SK-N-SH treated with all-trans-retinoic acid at 6 μM for 48 hours (cell line): ENCODE measurements at regions not wholly inside any gene's neighbourhood (a gene's known extent, or its start where the extent isn't known, plus 50 kb on each side); places are given as distances from the start of the nearest gene placed in this dataset.

Experiments
- ATAC-seq: fragments of 200-7000 bp; cut with Tn5 transposase; 3 replicates; pipeline ENCODE4 v1.9.1; 2020; ENCODE audit warnings: mild to moderate bottlenecking, moderate library complexity
- BACH2 ChIP-seq: fragments of 250-450 bp; sonication (Bioruptor Pico); IDR thresholded peaks from 2 replicates; pipeline ENCODE4 v1.9.0; 2021; ENCODE audit warnings: mild to moderate bottlenecking, borderline replicate concordance
- CSDC2 ChIP-seq: fragments of 250-450 bp; sonication (Bioruptor Pico); IDR thresholded peaks from 2 replicates; pipeline ENCODE4 v1.5.0; 2020; ENCODE audit warnings: mild to moderate bottlenecking, moderate library complexity
- ESRRG ChIP-seq: fragments of 250-450 bp; sonication (Bioruptor Pico); IDR thresholded peaks from 2 replicates; pipeline ENCODE4 v1.6.1; 2021; ENCODE audit warnings: mild to moderate bottlenecking
- GLIS3 ChIP-seq: fragments of 250-450 bp; sonication (Bioruptor Pico); IDR thresholded peaks from 2 replicates; pipeline ENCODE4 v1.5.0; 2020; ENCODE audit warnings: mild to moderate bottlenecking, moderate library complexity
- ISL1 ChIP-seq: fragments of 250-450 bp; sonication (Bioruptor Pico); IDR thresholded peaks from 2 replicates; pipeline ENCODE4 v2.1.2; 2022; ENCODE audit warnings: mild to moderate bottlenecking, moderate library complexity
- OSR1 ChIP-seq: fragments of 250-450 bp; sonication (Bioruptor Pico); IDR thresholded peaks from 2 replicates; pipeline ENCODE4 v1.8.0; 2022; ENCODE audit warnings: moderate library complexity, mild to moderate bottlenecking, inconsistent platforms
- POU6F1 ChIP-seq: fragments of 250-450 bp; sonication (Bioruptor Pico); IDR thresholded peaks from 2 replicates; pipeline ENCODE4 v1.8.0; 2021; ENCODE audit warnings: low read depth, mild to moderate bottlenecking, moderate library complexity, borderline replicate concordance
- RARB ChIP-seq: fragments of 250-450 bp; sonication (Bioruptor Pico); IDR thresholded peaks from 2 replicates; pipeline ENCODE4 v1.8.0; 2021; ENCODE audit warnings: mild to moderate bottlenecking, moderate library complexity
- SNAI2 ChIP-seq: fragments of 250-450 bp; sonication (Bioruptor Pico); IDR thresholded peaks from 2 replicates; pipeline ENCODE4 v1.5.0; 2020; ENCODE audit warnings: mild to moderate bottlenecking, moderate library complexity
- TCF4 ChIP-seq: fragments of 250-450 bp; sonication (Bioruptor Pico); IDR thresholded peaks from 2 replicates; pipeline ENCODE4 v1.8.0; 2021; ENCODE audit warnings: mild to moderate bottlenecking, moderate library complexity, borderline replicate concordance
- ZC3H10 ChIP-seq: fragments of 250-450 bp; sonication (Bioruptor Pico); IDR thresholded peaks from 2 replicates; pipeline ENCODE4 v1.5.1; 2021; ENCODE audit warnings: mild to moderate bottlenecking, moderate library complexity
- ZFP3 ChIP-seq: fragments of 250-450 bp; sonication (Bioruptor Pico); IDR thresholded peaks from 2 replicates; pipeline ENCODE4 v1.5.0; 2020; ENCODE audit warnings: mild to moderate bottlenecking, moderate library complexity
- ZFP30 ChIP-seq: fragments of 450-650 bp; formaldehyde crosslinking; IDR thresholded peaks from 2 replicates; pipeline ENCODE4 v1.5.0; 2022; ENCODE audit warnings: mild to moderate bottlenecking, moderate library complexity
- ZNF565 ChIP-seq: fragments of 450-650 bp; formaldehyde crosslinking; conservative IDR thresholded peaks from 2 replicates; pipeline ENCODE4 v1.5.0; 2020; ENCODE audit warnings: low read depth, mild to moderate bottlenecking, moderate library complexity
- ZNF70 ChIP-seq: fragments of 450-650 bp; formaldehyde crosslinking; IDR thresholded peaks from 2 replicates; pipeline ENCODE4 v1.5.0; 2020; ENCODE audit warnings: mild to moderate bottlenecking, moderate library complexity
- ZNF8 ChIP-seq: fragments of 450-650 bp; formaldehyde crosslinking; IDR thresholded peaks from 2 replicates; pipeline ENCODE4 v1.5.0; 2020; ENCODE audit warnings: mild to moderate bottlenecking, moderate library complexity
- TF ChIP-seq, protein P1 (sequence below): fragments of 250-450 bp; sonication (Bioruptor Pico); IDR thresholded peaks from 2 replicates; pipeline ENCODE4 v1.5.1; 2021; ENCODE audit warnings: mild to moderate bottlenecking, moderate library complexity
- TF ChIP-seq, protein P2 (sequence below): fragments of 250-450 bp; sonication (Bioruptor Pico); IDR thresholded peaks from 2 replicates; pipeline ENCODE4 v1.5.1; 2020; ENCODE audit warnings: low read depth, mild to moderate bottlenecking, moderate library complexity
- TF ChIP-seq, protein P3 (sequence below): fragments of 250-450 bp; sonication (Bioruptor Pico); IDR thresholded peaks from 2 replicates; pipeline ENCODE4 v1.8.0; 2020; ENCODE audit warnings: mild to moderate bottlenecking, moderate library complexity, borderline replicate concordance
- TF ChIP-seq, protein P4 (sequence below): fragments of 250-450 bp; sonication (Bioruptor Pico); IDR thresholded peaks from 2 replicates; pipeline ENCODE4 v1.5.0; 2020; ENCODE audit warnings: mild to moderate bottlenecking, moderate library complexity

DNA sequence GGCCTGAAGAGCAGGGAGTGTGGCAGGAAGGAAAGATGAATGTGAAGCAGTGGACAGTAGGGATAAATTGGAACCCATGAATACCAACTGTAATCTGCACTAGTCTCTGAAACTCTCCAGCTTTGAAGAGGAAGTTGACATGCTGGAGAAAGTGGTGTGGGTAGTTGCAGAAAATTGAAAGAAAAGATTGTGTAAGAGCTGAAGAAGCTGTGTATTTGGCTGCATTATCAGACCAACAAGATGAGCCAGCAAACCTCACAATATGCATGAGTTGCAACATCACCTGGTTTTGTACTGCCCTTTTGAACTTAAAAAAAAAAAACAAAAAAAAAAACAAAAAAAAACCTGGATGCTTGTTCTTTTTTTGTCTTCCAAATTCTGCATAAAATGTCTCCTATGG, 921.9 kb upstream of the EYS start:
- TF ChIP-seq, protein P1, sequence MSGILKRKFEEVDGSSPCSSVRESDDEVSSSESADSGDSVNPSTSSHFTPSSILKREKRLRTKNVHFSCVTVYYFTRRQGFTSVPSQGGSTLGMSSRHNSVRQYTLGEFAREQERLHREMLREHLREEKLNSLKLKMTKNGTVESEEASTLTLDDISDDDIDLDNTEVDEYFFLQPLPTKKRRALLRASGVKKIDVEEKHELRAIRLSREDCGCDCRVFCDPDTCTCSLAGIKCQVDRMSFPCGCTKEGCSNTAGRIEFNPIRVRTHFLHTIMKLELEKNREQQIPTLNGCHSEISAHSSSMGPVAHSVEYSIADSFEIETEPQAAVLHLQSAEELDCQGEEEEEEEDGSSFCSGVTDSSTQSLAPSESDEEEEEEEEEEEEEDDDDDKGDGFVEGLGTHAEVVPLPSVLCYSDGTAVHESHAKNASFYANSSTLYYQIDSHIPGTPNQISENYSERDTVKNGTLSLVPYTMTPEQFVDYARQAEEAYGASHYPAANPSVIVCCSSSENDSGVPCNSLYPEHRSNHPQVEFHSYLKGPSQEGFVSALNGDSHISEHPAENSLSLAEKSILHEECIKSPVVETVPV (CRISPR knock-in tag): no peak
- TF ChIP-seq OSR1 (CRISPR knock-in tag) (no peak), ESRRG (CRISPR knock-in tag) (no peak), ZNF8 (no peak), BACH2 (no peak), ZFP30 (CRISPR knock-in tag) (no peak), CSDC2 (no peak), ZFP3 (no peak), TCF4 (no peak), SNAI2 (no peak), GLIS3 (CRISPR knock-in tag) (no peak), ZC3H10 (CRISPR knock-in tag) (no peak)
- TF ChIP-seq, protein P2, sequence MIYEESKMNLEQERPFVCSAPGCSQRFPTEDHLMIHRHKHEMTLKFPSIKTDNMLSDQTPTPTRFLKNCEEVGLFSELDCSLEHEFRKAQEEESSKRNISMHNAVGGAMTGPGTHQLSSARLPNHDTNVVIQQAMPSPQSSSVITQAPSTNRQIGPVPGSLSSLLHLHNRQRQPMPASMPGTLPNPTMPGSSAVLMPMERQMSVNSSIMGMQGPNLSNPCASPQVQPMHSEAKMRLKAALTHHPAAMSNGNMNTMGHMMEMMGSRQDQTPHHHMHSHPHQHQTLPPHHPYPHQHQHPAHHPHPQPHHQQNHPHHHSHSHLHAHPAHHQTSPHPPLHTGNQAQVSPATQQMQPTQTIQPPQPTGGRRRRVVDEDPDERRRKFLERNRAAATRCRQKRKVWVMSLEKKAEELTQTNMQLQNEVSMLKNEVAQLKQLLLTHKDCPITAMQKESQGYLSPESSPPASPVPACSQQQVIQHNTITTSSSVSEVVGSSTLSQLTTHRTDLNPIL (CRISPR knock-in tag): no peak
- TF ChIP-seq, all 23 proteins: peak for 0
- no peak for ATAC-seq

- TF ChIP-seq RARB (CRISPR knock-in tag) (no peak), ZFP3 (no peak), OSR1 (CRISPR knock-in tag) (no peak), ZNF565 (CRISPR knock-in tag) (no peak), POU6F1 (no peak), TCF4 (no peak), ZC3H10 (CRISPR knock-in tag) (no peak)
- TF ChIP-seq, protein P2 (CRISPR knock-in tag): no peak
- TF ChIP-seq, protein P3, sequence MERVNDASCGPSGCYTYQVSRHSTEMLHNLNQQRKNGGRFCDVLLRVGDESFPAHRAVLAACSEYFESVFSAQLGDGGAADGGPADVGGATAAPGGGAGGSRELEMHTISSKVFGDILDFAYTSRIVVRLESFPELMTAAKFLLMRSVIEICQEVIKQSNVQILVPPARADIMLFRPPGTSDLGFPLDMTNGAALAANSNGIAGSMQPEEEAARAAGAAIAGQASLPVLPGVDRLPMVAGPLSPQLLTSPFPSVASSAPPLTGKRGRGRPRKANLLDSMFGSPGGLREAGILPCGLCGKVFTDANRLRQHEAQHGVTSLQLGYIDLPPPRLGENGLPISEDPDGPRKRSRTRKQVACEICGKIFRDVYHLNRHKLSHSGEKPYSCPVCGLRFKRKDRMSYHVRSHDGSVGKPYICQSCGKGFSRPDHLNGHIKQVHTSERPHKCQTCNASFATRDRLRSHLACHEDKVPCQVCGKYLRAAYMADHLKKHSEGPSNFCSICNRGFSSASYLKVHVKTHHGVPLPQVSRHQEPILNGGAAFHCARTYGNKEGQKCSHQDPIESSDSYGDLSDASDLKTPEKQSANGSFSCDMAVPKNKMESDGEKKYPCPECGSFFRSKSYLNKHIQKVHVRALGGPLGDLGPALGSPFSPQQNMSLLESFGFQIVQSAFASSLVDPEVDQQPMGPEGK (CRISPR knock-in tag): no peak
- TF ChIP-seq, protein P4, sequence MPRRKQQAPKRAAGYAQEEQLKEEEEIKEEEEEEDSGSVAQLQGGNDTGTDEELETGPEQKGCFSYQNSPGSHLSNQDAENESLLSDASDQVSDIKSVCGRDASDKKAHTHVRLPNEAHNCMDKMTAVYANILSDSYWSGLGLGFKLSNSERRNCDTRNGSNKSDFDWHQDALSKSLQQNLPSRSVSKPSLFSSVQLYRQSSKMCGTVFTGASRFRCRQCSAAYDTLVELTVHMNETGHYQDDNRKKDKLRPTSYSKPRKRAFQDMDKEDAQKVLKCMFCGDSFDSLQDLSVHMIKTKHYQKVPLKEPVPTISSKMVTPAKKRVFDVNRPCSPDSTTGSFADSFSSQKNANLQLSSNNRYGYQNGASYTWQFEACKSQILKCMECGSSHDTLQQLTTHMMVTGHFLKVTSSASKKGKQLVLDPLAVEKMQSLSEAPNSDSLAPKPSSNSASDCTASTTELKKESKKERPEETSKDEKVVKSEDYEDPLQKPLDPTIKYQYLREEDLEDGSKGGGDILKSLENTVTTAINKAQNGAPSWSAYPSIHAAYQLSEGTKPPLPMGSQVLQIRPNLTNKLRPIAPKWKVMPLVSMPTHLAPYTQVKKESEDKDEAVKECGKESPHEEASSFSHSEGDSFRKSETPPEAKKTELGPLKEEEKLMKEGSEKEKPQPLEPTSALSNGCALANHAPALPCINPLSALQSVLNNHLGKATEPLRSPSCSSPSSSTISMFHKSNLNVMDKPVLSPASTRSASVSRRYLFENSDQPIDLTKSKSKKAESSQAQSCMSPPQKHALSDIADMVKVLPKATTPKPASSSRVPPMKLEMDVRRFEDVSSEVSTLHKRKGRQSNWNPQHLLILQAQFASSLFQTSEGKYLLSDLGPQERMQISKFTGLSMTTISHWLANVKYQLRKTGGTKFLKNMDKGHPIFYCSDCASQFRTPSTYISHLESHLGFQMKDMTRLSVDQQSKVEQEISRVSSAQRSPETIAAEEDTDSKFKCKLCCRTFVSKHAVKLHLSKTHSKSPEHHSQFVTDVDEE: no peak
- ATAC-seq: no peak
Observed at GRCh38 chr6:66623050-66623449, 916.0 kb upstream of the EYS start.

DNA sequence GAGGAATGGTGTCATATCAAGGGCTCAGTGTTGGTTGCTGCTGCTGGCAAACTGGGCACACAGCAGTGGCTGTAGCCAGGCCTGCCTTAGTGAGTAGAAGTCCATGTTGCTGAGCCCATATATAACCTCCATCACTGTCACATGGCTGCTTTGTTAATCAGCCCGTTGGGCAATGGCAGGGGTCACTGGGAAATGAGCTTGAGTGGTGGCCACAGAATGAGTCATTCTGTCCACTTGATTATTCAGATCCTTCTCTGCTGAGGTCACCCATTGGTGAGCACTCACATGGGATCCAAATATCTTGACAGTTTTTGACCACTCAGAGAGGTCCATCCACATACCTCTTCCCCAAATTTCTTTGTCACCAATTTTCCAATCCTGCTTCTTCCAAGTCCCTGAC, 898.9 kb upstream of the EYS start:
- ATAC-seq: no peak
- TF ChIP-seq, protein P3 (CRISPR knock-in tag): no peak
- TF ChIP-seq RARB (CRISPR knock-in tag) (no peak), ISL1 (CRISPR knock-in tag) (no peak), ZNF565 (CRISPR knock-in tag) (no peak), ESRRG (CRISPR knock-in tag) (no peak), ZNF70 (no peak), ZFP30 (CRISPR knock-in tag) (no peak), CSDC2 (no peak), OSR1 (CRISPR knock-in tag) (no peak)
- TF ChIP-seq, protein P2 (CRISPR knock-in tag): no peak
- TF ChIP-seq, protein P4: no peak
